H9 (cell line): ENCODE measurements at regions not wholly inside any gene's neighbourhood (a gene's known extent, or its start where the extent isn't known, plus 50 kb on each side); places are given as distances from the start of the nearest gene placed in this dataset.

Experiments used
- DNase-seq: peaks from one replicate; pipeline ENCODE4 v3.0.0-alpha.2; 2017
- H2AFZ ChIP-seq: one replicate; pipeline ENCODE4 v1.6.1; 2013; ENCODE audit warnings: mild to moderate bottlenecking, low read length, control low read depth, moderate library complexity
- H2AK5ac ChIP-seq: 2 replicates; pipeline ENCODE4 v1.6.1; 2013; ENCODE audit warnings: low read length, control low read depth, mixed read lengths; ENCODE audit not compliant: insufficient read length
- H2BK120ac ChIP-seq: one replicate; pipeline ENCODE4 v1.6.1; 2013; ENCODE audit warnings: low read depth, mild to moderate bottlenecking, low read length, control low read depth, inconsistent platforms; ENCODE audit not compliant: poor library complexity, severe bottlenecking
- H2BK12ac ChIP-seq: 2 replicates; pipeline ENCODE4 v1.6.1; 2013; ENCODE audit warnings: low read length, control low read depth, mixed read lengths, low read depth; ENCODE audit not compliant: insufficient read length
- H2BK15ac ChIP-seq: 2 replicates; pipeline ENCODE4 v1.6.1; 2013; ENCODE audit warnings: low read depth, low read length, control low read depth
- H2BK20ac ChIP-seq: one replicate; pipeline ENCODE4 v1.6.1; 2013; ENCODE audit warnings: low read depth, mild to moderate bottlenecking, low read length, control low read depth, inconsistent platforms; ENCODE audit not compliant: poor library complexity, severe bottlenecking
- H2BK5ac ChIP-seq: 2 replicates; pipeline ENCODE4 v1.6.1; 2013; ENCODE audit warnings: low read length, control low read depth, mixed read lengths; ENCODE audit not compliant: insufficient read length
- H3K14ac ChIP-seq: 2 replicates; pipeline ENCODE4 v1.6.1; 2013; ENCODE audit warnings: low read length, control low read depth; ENCODE audit not compliant: insufficient read depth
- H3K18ac ChIP-seq: 2 replicates; pipeline ENCODE4 v1.6.1; 2013; ENCODE audit warnings: low read depth, mild to moderate bottlenecking, mixed read lengths, low read length, control low read depth; ENCODE audit not compliant: insufficient read length
- H3K23ac ChIP-seq: 2 replicates; pipeline ENCODE4 v1.6.1; 2013; ENCODE audit warnings: low read length, control low read depth, mixed read lengths, low read depth; ENCODE audit not compliant: insufficient read length
- H3K23me2 ChIP-seq: 2 replicates; pipeline ENCODE4 v1.6.1; 2013; ENCODE audit warnings: low read depth, mild to moderate bottlenecking, mixed read lengths, low read length, control low read depth; ENCODE audit not compliant: insufficient read length, poor library complexity, severe bottlenecking
- H3K27ac ChIP-seq: 2 replicates; pipeline ENCODE4 v1.5.1; 2013; ENCODE audit warnings: low read length, control low read depth, mixed read lengths, low read depth; ENCODE audit not compliant: insufficient read length
- H3K27me3 ChIP-seq: 2 replicates; pipeline ENCODE4 v1.6.1; 2013; ENCODE audit warnings: low read length, control low read depth, inconsistent platforms; ENCODE audit not compliant: insufficient read depth
- H3K4ac ChIP-seq: 2 replicates; pipeline ENCODE4 v1.6.1; 2013; ENCODE audit warnings: low read depth, mild to moderate bottlenecking, control low read depth, inconsistent platforms, low read length, moderate library complexity
- H3K4me1 ChIP-seq: 2 replicates; pipeline ENCODE4 v1.6.1; 2013; ENCODE audit warnings: low read length, control low read depth, inconsistent platforms; ENCODE audit not compliant: insufficient read depth
- H3K4me2 ChIP-seq: 2 replicates; pipeline ENCODE4 v1.6.1; 2013; ENCODE audit warnings: low read length, control low read depth, mixed read lengths; ENCODE audit not compliant: insufficient read length, insufficient read depth
- H3K56ac ChIP-seq: 2 replicates; pipeline ENCODE4 v1.6.1; 2013; ENCODE audit warnings: low read depth, mild to moderate bottlenecking, mixed read lengths, low read length, control low read depth; ENCODE audit not compliant: insufficient read length
- H3K79me1 ChIP-seq: 2 replicates; pipeline ENCODE4 v1.6.1; 2013; ENCODE audit warnings: low read depth, mild to moderate bottlenecking, moderate library complexity, low read length, control low read depth, inconsistent platforms; ENCODE audit not compliant: insufficient read depth, poor library complexity, severe bottlenecking
- H3K79me2 ChIP-seq: 2 replicates; pipeline ENCODE4 v1.6.1; 2013; ENCODE audit warnings: low read length, control low read depth, inconsistent platforms; ENCODE audit not compliant: insufficient read depth
- H3K9ac ChIP-seq: 2 replicates; pipeline ENCODE4 v1.6.1; 2013; ENCODE audit warnings: low read length, control low read depth, mixed read lengths; ENCODE audit not compliant: insufficient read length; ENCODE audit errors: extremely low read depth
- H3K9me3 ChIP-seq: one replicate; pipeline ENCODE4 v1.6.1; 2013; ENCODE audit warnings: low read depth, low read length, inconsistent platforms; ENCODE audit not compliant: control insufficient read depth
- H3T11ph ChIP-seq: one replicate; pipeline ENCODE4 v1.6.1; 2013; ENCODE audit warnings: mild to moderate bottlenecking, low read length, control low read depth, inconsistent platforms
- H4K20me1 ChIP-seq: one replicate; pipeline ENCODE4 v1.6.1; 2013; ENCODE audit not compliant: control insufficient read depth, insufficient read length, insufficient read depth
- H4K5ac ChIP-seq: 2 replicates; pipeline ENCODE4 v1.6.1; 2013; ENCODE audit warnings: low read depth, mild to moderate bottlenecking, mixed read lengths, low read length, control low read depth; ENCODE audit not compliant: insufficient read length
- H4K8ac ChIP-seq: replicated peaks from 2 replicates; pipeline ENCODE4 v1.6.1; 2013; ENCODE audit warnings: low read length, control low read depth, mixed read lengths, low read depth; ENCODE audit not compliant: insufficient read length
- H4K91ac ChIP-seq: 2 replicates; pipeline ENCODE4 v1.6.1; 2013; ENCODE audit warnings: low read depth, mild to moderate bottlenecking, moderate library complexity, mixed read lengths, low read length, control low read depth; ENCODE audit not compliant: insufficient read length
- H3K27ac Mint-ChIP-seq, 3 experiments: 2 replicates in 2 of 3; 3 replicates in 1 of 3; pipeline ENCODE4 v1.8.0; 2020 to 2021; ENCODE audit warnings: mixed read lengths in 3 of 3, mild to moderate bottlenecking in 1 of 3, moderate library complexity in 1 of 3
- H3K27me3 Mint-ChIP-seq: 2 replicates; pipeline ENCODE4 v1.8.0; 2021; ENCODE audit warnings: low read depth, mild to moderate bottlenecking, moderate library complexity, mixed read lengths
- H3K36me3 Mint-ChIP-seq, 3 experiments: 2 replicates in 2 of 3; 3 replicates in 1 of 3; pipeline ENCODE4 v1.8.0; 2020 to 2021; ENCODE audit warnings: low read depth in 3 of 3, mixed read lengths in 3 of 3; ENCODE audit not compliant: insufficient read depth in 1 of 3
- H3K4me1 Mint-ChIP-seq, 2 experiments: 2 replicates each; pipeline ENCODE4 v1.8.0; 2020; ENCODE audit warnings: mixed read lengths in 2 of 2
- H3K4me3 Mint-ChIP-seq, 2 experiments: 2 replicates in 1 of 2; 3 replicates in 1 of 2; pipeline ENCODE4 v1.8.0; 2020 to 2021; ENCODE audit warnings: mild to moderate bottlenecking in 2 of 2, mixed read lengths in 2 of 2, moderate library complexity in 1 of 2
- H3K9me3 Mint-ChIP-seq, 2 experiments: 2 replicates in 1 of 2; 3 replicates in 1 of 2; pipeline ENCODE4 v1.8.0; 2020; ENCODE audit warnings: mild to moderate bottlenecking in 2 of 2, mixed read lengths in 2 of 2, moderate library complexity in 1 of 2
- TF ChIP-seq, protein P1 (sequence below): fragments of 200-600 bp; sonication (generic); conservative IDR thresholded peaks from 3 replicates; pipeline ENCODE4 v1.8.0; 2021; ENCODE audit warnings: antibody characterized with exemption, mild to moderate bottlenecking

- H2AFZ ChIP-seq, result no peak overlapping the region
- DNase-seq, result no peak
Measured at GRCh38 chr3:124625074-124625473, 105.2 kb upstream of the UMPS start.

More at GRCh38 chr3:124625074-124625473, 105.2 kb upstream of the UMPS start:
- Histone ChIP-seq H3K4me1 (no peaks in the 10 kb centered on the region), H2BK20ac (no peak overlapping the region), H2BK120ac (no peak overlapping the region), H3K9me3 (no peaks in the 10 kb centered on the region), H3K4ac (no peak overlapping the region), H4K8ac (no peak overlapping the region), H3K18ac (no peak overlapping the region), H3K79me1 (no peaks in the 10 kb centered on the region), H3T11ph (no peak overlapping the region), H2BK12ac (no peak overlapping the region), H3K14ac (no peak overlapping the region), H3K27me3 (no peaks in the 10 kb centered on the region), H4K20me1 (no peaks in the 10 kb centered on the region), H2BK5ac (no peak overlapping the region), H3K23me2 (no peaks in the 10 kb centered on the region), H3K9ac (no peak overlapping the region), H4K5ac (no peak overlapping the region), H3K79me2 (no peaks in the 10 kb centered on the region), H3K56ac (no peak overlapping the region), H3K27ac (no peak overlapping the region), H4K91ac (no peak overlapping the region), H3K4me2 (no peak overlapping the region), H3K23ac (no peak overlapping the region), H2AK5ac (no peak overlapping the region), H2BK15ac (no peak overlapping the region)
- Mint-ChIP-seq H3K36me3 (no peaks in the 10 kb centered on the region), H3K4me1 (peaks cover 11 to 13% of the 10 kb centered on the region in 2 experiments), H3K27ac (no peak overlapping the region), H3K9me3 (no peaks in the 10 kb centered on the region), H3K27me3 (no peaks in the 10 kb centered on the region; the same call in 1 of the 2 replicates), H3K4me3 (no peak overlapping the region)
- TF ChIP-seq, protein P1, sequence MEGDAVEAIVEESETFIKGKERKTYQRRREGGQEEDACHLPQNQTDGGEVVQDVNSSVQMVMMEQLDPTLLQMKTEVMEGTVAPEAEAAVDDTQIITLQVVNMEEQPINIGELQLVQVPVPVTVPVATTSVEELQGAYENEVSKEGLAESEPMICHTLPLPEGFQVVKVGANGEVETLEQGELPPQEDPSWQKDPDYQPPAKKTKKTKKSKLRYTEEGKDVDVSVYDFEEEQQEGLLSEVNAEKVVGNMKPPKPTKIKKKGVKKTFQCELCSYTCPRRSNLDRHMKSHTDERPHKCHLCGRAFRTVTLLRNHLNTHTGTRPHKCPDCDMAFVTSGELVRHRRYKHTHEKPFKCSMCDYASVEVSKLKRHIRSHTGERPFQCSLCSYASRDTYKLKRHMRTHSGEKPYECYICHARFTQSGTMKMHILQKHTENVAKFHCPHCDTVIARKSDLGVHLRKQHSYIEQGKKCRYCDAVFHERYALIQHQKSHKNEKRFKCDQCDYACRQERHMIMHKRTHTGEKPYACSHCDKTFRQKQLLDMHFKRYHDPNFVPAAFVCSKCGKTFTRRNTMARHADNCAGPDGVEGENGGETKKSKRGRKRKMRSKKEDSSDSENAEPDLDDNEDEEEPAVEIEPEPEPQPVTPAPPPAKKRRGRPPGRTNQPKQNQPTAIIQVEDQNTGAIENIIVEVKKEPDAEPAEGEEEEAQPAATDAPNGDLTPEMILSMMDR, result no peak
